NCI-H82 treated with DMSO at 0.1 percent for 48 hours (cell line): ENCODE measurements at regions not wholly inside any gene's neighbourhood (a gene's known extent, or its start where the extent isn't known, plus 50 kb on each side); places are given as distances from the start of the nearest gene placed in this dataset.

Experiments used
- DNase-seq: peaks from one replicate; lab custom pipeline; 2025; ENCODE audit not compliant: unreplicated experiment; lab: John Stamatoyannopoulos, UW

DNA sequence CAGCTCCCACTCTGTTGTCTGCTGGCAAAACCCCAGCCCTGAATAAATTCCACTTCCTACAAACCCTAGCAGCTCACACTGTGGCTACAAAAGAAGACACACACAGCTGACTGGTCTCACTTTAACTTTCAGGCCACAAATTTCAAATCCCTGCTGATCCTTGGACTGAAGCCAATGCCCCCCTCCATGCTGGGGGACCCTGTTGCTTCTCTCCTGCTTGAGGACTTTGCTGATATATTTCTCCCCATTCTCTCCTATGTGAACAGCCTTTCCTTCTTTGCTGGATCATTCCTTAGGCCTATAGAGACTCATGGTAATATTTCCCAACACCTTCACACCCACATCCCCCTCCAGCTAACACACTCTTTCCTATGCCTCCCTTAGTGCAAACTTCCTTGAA is 79.6 kb upstream of the ADRA1B start:
- no peak for DNase-seq

DNA sequence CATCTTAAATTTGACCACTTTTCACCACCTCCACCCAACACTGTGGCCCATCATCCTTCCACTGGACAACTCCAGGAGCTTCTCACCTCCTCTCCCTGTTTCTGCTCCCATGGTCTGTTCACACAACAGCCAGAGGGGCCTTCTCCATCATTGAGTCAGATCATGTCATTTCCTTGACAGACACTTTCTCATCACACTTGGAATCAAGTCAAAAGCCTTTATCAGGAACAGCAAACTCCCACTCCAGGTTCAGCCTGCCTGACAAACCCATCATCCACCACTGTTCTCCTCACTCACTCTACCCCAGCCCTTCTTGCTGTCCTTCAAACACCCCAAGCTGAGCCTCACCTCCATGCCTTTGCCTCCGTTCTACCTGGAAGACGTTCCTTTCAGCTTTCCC is 78.4 kb upstream of the ADRA1B start:
- DNase-seq: no peak

DNA sequence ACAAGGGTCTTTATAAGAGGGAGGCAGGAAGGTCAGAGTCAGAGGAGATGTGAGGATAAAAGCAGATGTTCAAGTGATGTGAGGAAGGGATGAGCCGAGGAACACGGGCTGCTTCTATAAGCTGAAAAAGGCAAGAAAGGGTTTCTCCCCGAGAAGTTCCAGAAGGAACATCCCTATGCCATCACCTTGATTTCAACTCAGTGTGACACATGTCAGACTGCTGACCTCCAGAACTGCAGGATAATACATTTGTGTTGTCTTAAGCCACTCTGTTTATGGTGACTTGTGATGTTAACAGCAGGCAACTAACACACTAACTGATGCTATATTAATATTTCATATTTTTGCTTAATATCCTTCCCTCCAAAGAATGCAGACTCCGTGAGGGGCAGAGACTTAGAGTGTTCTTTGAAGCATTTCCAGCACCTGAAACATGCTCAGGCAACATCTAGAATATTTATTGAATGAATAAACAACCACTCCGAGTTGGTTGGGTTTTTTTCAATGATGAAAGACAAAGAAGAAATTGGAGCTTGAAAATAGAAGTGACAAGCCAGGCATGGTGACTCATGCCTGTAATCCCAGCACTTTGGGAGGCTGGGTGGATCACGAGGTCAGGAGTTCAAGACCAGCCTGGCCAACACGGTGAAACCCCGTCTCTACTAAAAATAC is 77.6 kb upstream of the ADRA1B start:
- peak; percentile 85 for DNase-seq

DNA sequence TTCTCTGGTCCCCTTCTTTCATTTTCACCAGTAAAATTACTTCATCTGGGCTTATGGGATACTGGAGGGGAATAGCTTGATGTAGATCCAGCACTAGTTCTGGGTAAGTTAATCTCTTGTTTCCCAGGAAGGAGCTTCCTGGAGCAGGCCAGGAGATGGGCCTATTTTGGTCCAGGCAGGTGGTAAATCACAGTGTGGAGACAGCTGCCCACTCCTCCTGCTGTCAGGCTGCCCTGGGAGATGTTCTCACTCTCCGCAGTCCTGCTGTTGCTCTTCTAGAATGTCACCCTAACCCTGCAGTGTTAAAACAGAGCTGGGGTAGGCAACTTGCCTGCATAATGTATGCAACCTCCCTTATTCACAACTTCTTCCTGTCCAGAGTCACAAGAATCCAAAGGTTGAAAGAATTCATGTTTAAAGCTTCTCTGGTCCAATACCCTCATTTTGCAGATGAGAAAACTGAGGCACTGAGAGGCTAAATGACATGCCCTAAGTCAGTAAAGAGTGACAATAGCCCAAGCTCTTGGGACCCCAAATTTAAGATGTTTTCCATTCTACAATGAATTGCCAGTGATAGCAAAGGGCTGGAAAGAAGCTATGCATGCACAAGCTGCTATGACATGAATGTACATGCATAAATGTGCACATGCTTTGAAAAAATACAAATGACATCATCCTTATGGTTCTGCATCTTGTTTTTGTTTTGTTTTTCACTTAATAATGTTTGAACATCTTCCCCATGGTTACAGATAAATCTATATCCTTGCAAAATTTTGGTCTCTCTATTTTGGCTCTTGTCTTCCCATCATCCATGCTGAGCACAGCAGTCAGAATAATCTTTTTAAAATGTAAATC is 71.8 kb upstream of the ADRA1B start:
- no peak for DNase-seq

DNA sequence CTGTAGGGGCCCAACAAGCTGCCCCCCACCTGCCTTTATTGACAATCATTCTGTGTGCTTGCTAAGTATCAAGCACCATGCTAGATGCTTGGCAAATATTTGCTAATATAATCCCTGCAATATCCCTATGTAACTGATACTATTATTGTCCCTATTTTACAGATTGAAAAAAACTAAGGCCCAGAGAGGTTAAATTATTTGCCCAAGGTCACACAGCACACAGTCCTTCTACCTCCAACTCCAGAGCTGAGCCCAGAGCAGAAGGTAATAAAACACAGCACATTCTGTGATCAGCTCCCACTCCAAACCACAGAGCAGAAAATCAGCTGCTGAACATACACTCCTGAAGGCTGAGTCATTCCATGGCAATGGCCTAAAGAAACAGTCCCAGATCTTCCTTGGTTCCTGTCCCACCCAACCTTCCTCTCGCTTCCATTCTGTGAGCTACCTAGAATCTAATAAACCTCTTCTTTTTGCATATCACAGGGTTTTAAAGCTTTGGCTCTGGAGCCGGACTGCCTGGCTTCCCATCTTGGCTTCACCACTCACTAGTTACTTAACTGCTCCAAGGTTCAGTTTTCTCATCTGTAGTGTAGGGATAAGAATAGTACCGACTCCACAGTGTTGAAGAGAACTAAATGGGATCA is 66.7 kb upstream of the ADRA1B start:
- DNase-seq: no peak

DNA sequence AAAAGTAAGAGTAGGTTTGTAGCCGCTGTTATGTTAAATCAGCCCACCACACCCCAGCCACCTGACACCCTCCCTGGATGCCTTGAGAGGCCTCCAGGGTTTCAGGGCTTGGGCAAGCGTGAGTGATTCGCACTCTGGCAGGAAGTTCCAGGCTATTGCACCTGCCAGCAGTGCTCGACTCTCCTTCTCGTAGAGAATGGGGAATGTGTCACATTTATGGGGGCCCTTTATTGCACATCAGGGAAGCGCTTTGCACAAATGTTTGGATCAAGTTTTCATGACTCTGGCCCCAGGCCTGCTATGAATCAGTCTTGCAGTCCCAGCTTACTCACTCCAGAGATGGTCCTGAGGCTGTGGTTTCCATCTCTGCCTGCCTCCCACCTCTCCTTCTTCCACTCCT is 66.1 kb upstream of the ADRA1B start:
- no peak for DNase-seq

DNA sequence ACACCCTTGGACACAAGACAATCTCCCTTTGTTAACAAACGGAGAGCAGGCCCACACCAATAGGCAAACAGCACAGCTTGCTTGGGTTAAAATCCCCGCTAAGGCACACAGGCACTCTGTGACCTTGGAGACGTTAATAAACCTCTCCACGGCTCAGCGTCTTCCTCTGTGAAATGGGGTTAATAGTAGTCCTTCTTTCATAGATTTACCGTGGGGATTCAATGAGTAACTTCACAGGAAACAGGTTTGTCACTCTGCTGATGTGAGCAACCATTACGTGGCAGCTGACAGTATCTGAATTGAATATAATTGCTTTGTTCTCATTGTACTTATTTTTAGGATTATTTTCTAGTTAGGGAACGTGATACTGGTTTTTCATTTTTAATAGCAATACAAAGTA is 65.2 kb upstream of the ADRA1B start:
- DNase-seq: no peak

DNA sequence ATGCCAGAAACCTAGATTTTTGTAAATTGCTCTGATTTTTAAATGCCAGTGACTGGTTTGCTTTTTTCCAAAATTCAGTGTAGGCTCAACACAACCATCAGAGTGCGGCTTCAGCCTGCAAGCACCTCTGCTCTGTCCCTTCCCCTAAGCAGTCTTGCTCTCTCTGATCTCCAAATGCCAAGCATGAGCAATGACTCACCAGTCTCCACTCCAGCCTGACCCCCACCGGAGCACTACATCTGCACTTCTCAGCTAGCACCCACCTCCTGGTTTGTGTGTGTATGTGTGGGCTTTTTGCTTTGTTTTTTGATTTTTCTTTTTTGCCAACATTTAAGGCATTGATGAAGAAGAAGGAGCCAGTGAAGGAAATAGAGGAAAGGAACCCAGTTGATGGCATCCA is 61.4 kb upstream of the ADRA1B start:
- no peak for DNase-seq

DNA sequence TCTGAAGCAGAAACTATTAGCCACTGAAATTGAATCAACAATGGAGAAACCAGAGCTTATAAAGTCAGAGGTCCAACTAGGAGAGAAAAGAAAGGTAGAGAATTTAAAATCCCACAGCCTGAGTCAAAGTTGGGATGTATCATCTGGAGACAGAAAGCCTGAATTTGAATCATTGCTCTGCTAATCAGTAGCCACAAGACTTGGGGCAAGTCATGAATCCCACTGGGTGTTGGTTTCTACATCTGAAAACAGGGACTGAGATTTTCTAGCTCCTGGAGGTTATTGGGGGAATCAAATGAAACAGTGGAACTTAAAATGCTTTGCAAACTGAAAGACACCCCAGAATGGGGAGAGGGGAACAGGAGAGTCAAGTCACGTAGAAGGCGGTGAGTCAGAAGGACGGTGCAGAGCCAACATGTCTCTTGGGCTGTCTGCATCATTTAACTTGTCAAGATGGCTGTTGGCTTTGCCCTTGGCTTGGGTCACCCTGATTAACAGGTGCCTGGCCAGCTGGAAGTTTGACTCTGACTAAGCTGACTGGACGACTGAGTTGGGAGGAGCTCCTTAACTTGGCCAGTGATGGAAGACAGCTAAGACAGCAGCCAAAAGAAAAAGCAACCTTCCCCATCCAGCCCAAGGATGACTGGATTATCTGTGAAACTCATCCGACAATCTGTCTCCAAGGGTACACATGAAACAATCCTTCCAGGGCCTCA is 60.6 kb upstream of the ADRA1B start:
- no peak for DNase-seq

DNA sequence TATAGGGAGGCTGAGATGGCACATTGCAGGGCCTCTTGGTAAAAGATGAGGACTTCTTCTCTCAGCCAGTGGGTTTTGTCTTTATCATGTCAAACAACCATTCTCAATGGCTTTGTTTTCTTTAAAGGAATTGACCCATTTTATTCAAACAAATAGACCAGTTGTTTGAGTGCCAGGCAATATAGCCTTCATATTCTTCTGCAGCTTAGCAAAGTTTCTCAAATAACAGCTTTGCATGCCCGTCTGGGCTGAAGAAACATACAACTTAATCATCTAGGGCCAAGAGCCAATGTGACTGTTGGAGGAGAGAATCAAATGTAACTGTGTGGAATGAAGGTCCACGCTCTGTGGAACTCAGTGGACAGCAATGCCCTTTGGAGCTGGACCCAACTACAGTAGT is 57.4 kb upstream of the ADRA1B start:
- DNase-seq: no peak

DNA sequence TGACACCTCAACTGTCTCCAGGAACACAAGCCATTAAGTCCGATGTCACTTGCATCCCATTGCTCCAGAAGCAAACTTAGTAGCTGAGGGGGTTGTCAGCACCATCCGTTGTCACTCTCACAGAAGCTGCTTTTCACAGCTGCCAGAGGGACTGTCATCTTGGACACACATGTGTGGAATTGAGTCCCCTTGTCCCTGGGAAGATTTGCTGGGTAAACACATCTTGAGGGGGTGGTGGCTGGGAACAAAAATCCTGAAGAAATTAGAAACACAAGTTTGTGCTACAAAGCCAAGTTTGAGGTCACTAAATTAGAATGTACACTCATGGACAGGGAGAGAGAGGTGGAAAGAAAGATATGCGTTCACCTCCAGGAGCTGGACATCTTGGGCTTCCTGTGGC is 55.2 kb upstream of the ADRA1B start:
- DNase-seq: no peak

DNA sequence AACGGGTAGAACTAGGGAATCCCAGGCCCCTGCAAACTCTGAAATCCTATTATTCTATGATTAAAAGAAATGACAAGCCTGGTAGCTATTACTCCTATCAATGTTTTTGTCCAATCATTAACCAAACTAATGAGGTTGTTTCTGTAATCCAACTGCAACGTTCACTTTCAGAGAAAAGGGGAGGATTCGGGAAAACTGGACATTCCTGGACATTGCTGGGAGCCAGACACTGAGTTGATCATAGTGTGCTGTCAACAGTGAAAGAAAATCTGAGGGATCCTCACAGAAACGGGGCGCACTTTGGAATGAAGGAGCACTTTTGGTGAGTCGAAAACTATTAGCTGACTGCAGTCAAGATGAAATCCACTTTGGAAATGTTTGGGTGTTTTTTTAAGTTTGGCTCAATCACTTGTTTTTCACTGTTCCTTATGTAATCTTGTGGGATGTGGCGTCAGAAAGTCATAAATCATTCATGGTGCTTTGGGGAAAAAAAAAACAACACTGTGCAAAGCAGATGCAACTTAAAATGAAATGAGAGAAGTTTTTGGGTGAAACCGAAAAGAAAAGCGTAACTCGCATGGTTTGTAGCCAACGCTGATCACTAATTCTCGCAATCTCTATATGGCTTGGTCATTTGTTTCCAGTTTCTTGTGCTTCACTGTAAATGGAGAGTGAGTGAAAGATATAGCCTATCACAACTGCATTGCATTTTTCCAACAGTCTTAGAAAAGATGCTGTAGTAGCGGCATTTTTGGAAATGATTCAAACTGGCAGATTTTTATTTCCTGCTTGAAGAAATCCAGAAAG is 51.2 kb upstream of the ADRA1B start:
- DNase-seq: no peak

DNA sequence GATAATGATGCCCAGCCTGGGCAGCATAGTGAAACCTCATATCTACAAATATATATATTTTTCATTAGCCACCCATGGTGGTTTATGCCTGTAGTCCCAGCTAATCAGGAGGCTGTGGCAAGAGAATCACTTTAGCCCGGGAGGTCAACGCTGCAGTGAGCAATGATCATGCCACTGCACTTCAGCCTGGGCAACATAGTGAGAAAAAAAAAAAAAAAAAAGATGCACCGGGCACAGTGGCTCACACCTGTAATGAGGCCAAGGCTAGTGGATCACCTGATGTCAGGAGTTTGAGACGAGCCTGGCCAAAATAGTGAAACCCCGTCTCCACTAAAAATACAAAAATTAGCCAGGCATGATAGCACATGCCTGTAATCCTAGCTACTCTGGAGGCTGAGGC is 50.2 kb upstream of the ADRA1B start:
- DNase-seq: no peak
